SK-N-SH (cell line): ENCODE measurements at regions not wholly inside any gene's neighbourhood (a gene's known extent, or its start where the extent isn't known, plus 50 kb on each side); places are given as distances from the start of the nearest gene placed in this dataset.

Experiments
- CTCF ChIA-PET: fragments of 300-600, 350-600 bp; formaldehyde crosslinking; extraction: SDS; loops from one replicate; lab custom pipeline; 2021; lab: Yijun Ruan, JAX
- POLR2A ChIA-PET: fragments of 350-600 bp; sonication (Branson Sonifier 250); formaldehyde crosslinking; extraction: SDS; loops from one replicate; lab custom pipeline; 2020; ENCODE audit warnings: antibody characterized with exemption, inconsistent platforms; lab: Yijun Ruan, JAX
- DNase-seq: peaks from one replicate; pipeline ENCODE4 v3.0.0; 2012
- H2AFZ ChIP-seq: fragments of 200-600 bp; sonication (generic); 2 replicates; pipeline ENCODE4 v1.8.1; 2016; ENCODE audit warnings: antibody characterized with exemption, mild to moderate bottlenecking, low read depth
- H3F3A ChIP-seq: fragments of 200-600 bp; sonication (generic); replicated peaks from 2 replicates; pipeline ENCODE3; 2016; ENCODE audit warnings: antibody characterized with exemption, mild to moderate bottlenecking; ENCODE audit not compliant: insufficient read depth
- H3K27ac ChIP-seq, 2 experiments: fragments of 200-500 bp in 1 of 2; fragments of 200-600 bp in 1 of 2; sonication (Bioruptor generic) in 1 of 2; sonication (generic), shearing (Covaris generic) in 1 of 2; 2 replicates each; pipeline versions ENCODE4 v1.5.1 to v1.6.1; 2014 to 2016; ENCODE audit warnings: low read depth in 2 of 2, inconsistent platforms in 1 of 2, low read length in 1 of 2, mild to moderate bottlenecking in 1 of 2, mixed read lengths in 1 of 2
- H3K27me3 ChIP-seq: fragments of 200-600 bp; sonication (generic), shearing (Covaris generic); 2 replicates; pipeline ENCODE4 v1.6.1; 2016; ENCODE audit warnings: mixed run types; ENCODE audit not compliant: insufficient read depth
- H3K36me3 ChIP-seq, 2 experiments: fragments of 200-500 bp in 1 of 2; fragments of 200-600 bp in 1 of 2; sonication (Bioruptor generic) in 1 of 2; sonication (generic) in 1 of 2; replicated peaks in 1 of 2; 2 replicates each; pipeline versions ENCODE3 to v1.5.1; 2014 to 2016; ENCODE audit warnings: low read length in 1 of 2, mild to moderate bottlenecking in 1 of 2; ENCODE audit not compliant: insufficient read depth in 2 of 2, control insufficient read depth in 1 of 2
- H3K4me1 ChIP-seq, 2 experiments: fragments of 200-500 bp in 1 of 2; fragments of 200-600 bp in 1 of 2; sonication (Bioruptor generic) in 1 of 2; sonication (generic), shearing (Covaris generic) in 1 of 2; 2 replicates each; pipeline versions ENCODE4 v1.5.1 to v1.6.1; 2014 to 2016; ENCODE audit warnings: low read depth in 1 of 2, low read length in 1 of 2, mixed run types in 1 of 2; ENCODE audit not compliant: insufficient read depth in 2 of 2, control insufficient read depth in 1 of 2
- H3K4me2 ChIP-seq: fragments of 200-600 bp; sonication (generic), shearing (Covaris generic); 2 replicates; pipeline ENCODE4 v1.6.1; 2017; ENCODE audit warnings: mixed run types
- H3K4me3 ChIP-seq, 2 experiments: fragments of 200-500 bp in 1 of 2; fragments of 200-600 bp in 1 of 2; sonication (Bioruptor generic) in 1 of 2; sonication (generic), shearing (Covaris generic) in 1 of 2; 2 replicates each; pipeline versions ENCODE4 v1.5.1 to v1.8.1; 2014 to 2016; ENCODE audit warnings: low read depth in 2 of 2, inconsistent platforms in 1 of 2, low read length in 1 of 2, mild to moderate bottlenecking in 1 of 2, mixed read lengths in 1 of 2, moderate library complexity in 1 of 2
- H3K79me2 ChIP-seq: fragments of 200-600 bp; sonication (generic); 2 replicates; pipeline ENCODE4 v1.8.1; 2017; ENCODE audit warnings: mild to moderate bottlenecking; ENCODE audit not compliant: insufficient read depth
- H3K9ac ChIP-seq: fragments of 200-600 bp; sonication (generic); 2 replicates; pipeline ENCODE4 v1.6.1; 2017; ENCODE audit warnings: mixed run types
- H3K9me2 ChIP-seq: fragments of 200-600 bp; sonication (generic); 2 replicates; pipeline ENCODE4 v1.6.1; 2017; ENCODE audit warnings: mixed run types
- H3K9me3 ChIP-seq: fragments of 200-600 bp; sonication (generic); 2 replicates; pipeline ENCODE4 v1.6.1; 2017; ENCODE audit warnings: mixed run types, mild to moderate bottlenecking, moderate library complexity
- H4K20me1 ChIP-seq: fragments of 200-600 bp; sonication (generic); 2 replicates; pipeline ENCODE4 v1.6.1; 2017; ENCODE audit warnings: mild to moderate bottlenecking, mixed run types; ENCODE audit not compliant: insufficient read depth
- CTCF ChIP-seq: fragments of 200-600 bp; sonication (generic); IDR thresholded peaks from 2 replicates; pipeline ENCODE4 v1.6.1; 2017; ENCODE audit warnings: antibody characterized with exemption, mild to moderate bottlenecking, moderate library complexity
- FOSL2 ChIP-seq: IDR thresholded peaks from 2 replicates; pipeline ENCODE4 v1.4.0; 2012; ENCODE audit warnings: low read depth, mild to moderate bottlenecking, moderate library complexity, borderline replicate concordance
- FOXJ3 ChIP-seq: sonication (generic); formaldehyde crosslinking; IDR thresholded peaks from 2 replicates; pipeline ENCODE4 v1.5.1; 2020; ENCODE audit warnings: mild to moderate bottlenecking, missing genetic modification reagents
- FOXM1 ChIP-seq: IDR thresholded peaks from 2 replicates; pipeline ENCODE4 v1.4.0; 2012; ENCODE audit warnings: low read depth, mild to moderate bottlenecking
- MEF2A ChIP-seq: IDR thresholded peaks from 2 replicates; pipeline ENCODE4 v1.4.0; 2012; ENCODE audit warnings: low read depth, borderline replicate concordance
- MXI1 ChIP-seq: IDR thresholded peaks from 2 replicates; pipeline ENCODE4 v1.6.1; 2012; ENCODE audit warnings: mild to moderate bottlenecking, low read depth, low read length, improper control_type of control experiment
- RAD21 ChIP-seq: IDR thresholded peaks from 2 replicates; pipeline ENCODE4 v1.6.1; 2012; ENCODE audit warnings: mild to moderate bottlenecking, low read length
- SIN3A ChIP-seq: IDR thresholded peaks from 2 replicates; pipeline ENCODE4 v1.6.1; 2012; ENCODE audit warnings: low read depth, mild to moderate bottlenecking, low read length, moderate library complexity, borderline replicate concordance
- SMC3 ChIP-seq: IDR thresholded peaks from 2 replicates; pipeline ENCODE4 v1.6.1; 2012; ENCODE audit warnings: low read depth, low read length, improper control_type of control experiment
- TCF12 ChIP-seq: IDR thresholded peaks from 2 replicates; pipeline ENCODE4 v1.4.0; 2012
- ZBTB33 ChIP-seq: IDR thresholded peaks from 2 replicates; pipeline ENCODE4 v1.4.0; 2012; ENCODE audit warnings: low read depth, borderline replicate concordance
- WGBS: methylation state at CpG from one replicate; pipeline ENCODE4 v1.1.6; 2017; ENCODE audit warnings: low lambda C conversion rate; 5-methylcytosine and 5-hydroxymethylcytosine counted together

- POLR2A ChIA-PET = no interaction called here
Measured at GRCh38 chrX:23513121-23513520, 154.2 kb upstream of the PRDX4 start.

GRCh38 chrX:23514082-23514481 lies 153.2 kb upstream of the PRDX4 start:
- ChIA-PET CTCF (no interaction called here), POLR2A (no interaction called here)
- TF ChIP-seq FOSL2 (no peak), MEF2A (no peak), CTCF (no peak), FOXJ3 (CRISPR knock-in tag) (no peak), MXI1 (no peak), FOXM1 (no peak), ZBTB33 (no peak), TCF12 (no peak)
- H3K36me3 ChIP-seq = no peaks in the 10 kb centered on the region
- no peaks in the 10 kb centered on the region for H3K9me3 ChIP-seq
- H3K27me3 ChIP-seq = no peaks in the 10 kb centered on the region
- WGBS = 64% methylated on average over 2 of the region's 2 CpGs
- no peak overlapping the region for H3K4me3 ChIP-seq
- H3F3A ChIP-seq = no peaks in the 10 kb centered on the region
- no peaks in the 10 kb centered on the region for H3K79me2 ChIP-seq
- H2AFZ ChIP-seq = no peak overlapping the region
- H3K27ac ChIP-seq = no peak overlapping the region
- no peaks in the 10 kb centered on the region; a peak in 2 of 4 replicates for H3K4me1 ChIP-seq
- H3K9ac ChIP-seq = no peak overlapping the region
- no peak overlapping the region for H3K4me2 ChIP-seq
- H3K9me2 ChIP-seq = no peaks in the 10 kb centered on the region
- no peak for DNase-seq
- H4K20me1 ChIP-seq = no peaks in the 10 kb centered on the region

More at GRCh38 chrX:23513121-23513520, 154.2 kb upstream of the PRDX4 start:
- Histone ChIP-seq H3K27ac (no peak overlapping the region), H3K9me2 (no peaks in the 10 kb centered on the region), H3K36me3 (no peaks in the 10 kb centered on the region), H4K20me1 (no peaks in the 10 kb centered on the region), H3K27me3 (no peaks in the 10 kb centered on the region), H3K79me2 (no peaks in the 10 kb centered on the region), H3K4me2 (no peak overlapping the region), H3K9ac (no peak overlapping the region), H3K4me3 (no peak overlapping the region), H3F3A (no peaks in the 10 kb centered on the region), H3K4me1 (no peaks in the 10 kb centered on the region; a peak in 2 of 4 replicates), H3K9me3 (no peaks in the 10 kb centered on the region), H2AFZ (no peak overlapping the region)
- CTCF ChIA-PET = no interaction called here
- 11% methylated on average over 2 of the region's 2 CpGs for WGBS
- TF ChIP-seq SIN3A (no peak), SMC3 (no peak), RAD21 (no peak)
- no peak for DNase-seq
